GF-D8 (cell line): ENCODE measurements at regions not wholly inside any gene's neighbourhood (a gene's known extent, or its start where the extent isn't known, plus 50 kb on each side); places are given as distances from the start of the nearest gene placed in this dataset.

ENCODE experiments used
- DNase-seq: peaks from one replicate; lab custom pipeline; 2025; lab: John Stamatoyannopoulos, UW

DNA sequence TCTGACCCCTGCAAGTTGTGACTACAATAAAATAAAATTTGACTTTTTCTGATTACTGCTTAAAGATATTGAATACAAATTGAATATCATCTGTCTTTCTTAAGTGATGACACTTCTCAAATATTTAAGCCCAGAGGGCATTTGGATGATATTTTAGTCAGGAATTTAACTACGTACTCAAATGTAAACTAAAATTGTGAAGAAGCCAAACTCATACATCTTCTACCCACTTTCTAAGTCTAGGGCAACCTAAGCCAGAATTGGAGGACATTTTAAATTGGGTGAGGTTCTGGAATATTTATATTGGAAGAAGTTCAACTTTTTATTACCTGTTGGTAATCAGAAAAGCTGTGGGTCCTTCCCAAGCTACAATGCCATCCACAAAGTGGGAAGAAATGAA lies 149.1 kb upstream of the WDR11 start:
- DNase-seq = no peak

DNA sequence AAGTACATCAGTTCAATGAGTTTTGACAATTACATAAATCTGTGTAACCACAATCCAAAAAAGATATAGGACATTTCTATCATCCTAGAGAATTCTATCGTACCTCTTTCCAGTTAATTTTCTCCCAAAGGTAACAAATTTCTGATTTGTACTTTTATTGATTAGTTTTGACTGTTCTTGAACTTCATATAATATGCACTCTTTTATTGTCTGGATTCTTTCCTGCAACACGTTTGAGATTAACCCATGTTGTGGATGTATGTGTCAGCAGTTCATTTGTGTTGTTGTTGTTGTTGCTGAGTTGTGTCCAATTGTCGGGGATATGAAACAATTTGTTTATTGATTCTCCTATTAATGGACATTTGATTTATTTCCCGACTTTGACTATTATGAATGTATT lies 145.9 kb upstream of the WDR11 start:
- no peak for DNase-seq

DNA sequence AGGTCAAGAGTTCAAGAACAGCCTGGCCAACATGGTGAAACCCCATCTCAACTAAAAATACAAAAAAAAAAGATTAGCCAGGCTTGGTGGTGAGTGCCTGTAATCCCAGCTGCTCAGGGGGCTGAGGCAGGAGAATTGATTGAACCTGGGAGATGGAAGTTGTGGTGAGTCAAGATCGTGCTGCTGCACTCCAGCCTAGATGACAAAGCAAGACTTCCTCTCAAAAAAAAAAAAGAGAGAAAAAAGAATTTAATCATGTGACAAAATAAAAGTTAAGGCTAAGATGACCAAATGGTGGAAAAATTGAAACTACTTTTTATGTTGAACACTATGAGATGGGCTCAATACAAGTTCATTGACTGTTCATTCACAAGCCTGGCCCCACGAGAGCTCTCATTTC lies 141.1 kb upstream of the WDR11 start:
- no peak for DNase-seq

DNA sequence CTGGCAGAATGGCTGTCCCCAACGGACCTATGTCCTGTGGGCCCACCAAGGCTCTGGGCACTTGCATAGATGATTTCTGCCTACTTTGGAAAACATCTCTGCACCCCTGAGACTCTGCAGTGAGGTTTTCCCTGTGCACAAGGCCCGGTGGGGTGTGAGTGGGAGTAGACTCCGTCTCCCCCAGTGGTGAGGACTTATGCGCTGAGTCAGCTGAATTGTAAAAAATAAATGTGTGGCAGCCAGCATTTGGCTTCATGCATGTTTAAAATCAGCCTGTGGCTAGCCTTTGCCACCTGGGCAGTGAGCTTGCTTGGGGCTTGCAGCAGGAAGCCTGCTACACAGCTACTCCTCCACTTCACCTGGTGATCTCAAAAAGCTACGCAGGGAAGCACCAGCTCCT lies 139.3 kb upstream of the WDR11 start:
- DNase-seq = no peak

DNA sequence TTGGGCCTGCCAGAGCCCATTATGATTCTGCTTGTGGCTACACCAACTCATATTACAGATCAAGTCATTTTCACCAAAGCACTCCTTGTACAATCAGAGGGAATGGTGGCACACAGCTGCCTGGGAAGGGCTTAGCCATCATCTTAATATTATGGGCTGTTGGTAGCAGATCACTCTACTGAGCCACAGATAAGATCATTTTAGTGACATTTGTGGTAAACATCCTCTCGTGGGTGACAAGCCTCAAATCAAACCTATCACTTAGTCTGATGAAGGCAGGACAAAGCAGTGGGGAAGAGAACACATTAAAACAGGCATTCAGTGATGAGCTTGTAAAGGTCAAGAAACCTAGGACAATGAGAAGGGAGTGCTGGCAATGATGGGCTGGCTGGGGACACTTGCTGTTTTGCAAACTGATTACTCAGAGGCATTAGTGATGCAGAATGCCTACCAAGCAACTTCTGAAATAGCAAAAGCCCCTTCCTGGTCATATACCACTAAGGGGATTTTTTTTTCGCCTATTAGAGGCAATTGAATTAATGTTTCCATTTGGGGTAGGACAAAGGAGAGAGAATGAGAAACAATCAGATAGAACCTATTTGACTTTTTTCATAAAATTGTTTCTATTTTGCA lies 137.5 kb upstream of the WDR11 start:
- no peak for DNase-seq

DNA sequence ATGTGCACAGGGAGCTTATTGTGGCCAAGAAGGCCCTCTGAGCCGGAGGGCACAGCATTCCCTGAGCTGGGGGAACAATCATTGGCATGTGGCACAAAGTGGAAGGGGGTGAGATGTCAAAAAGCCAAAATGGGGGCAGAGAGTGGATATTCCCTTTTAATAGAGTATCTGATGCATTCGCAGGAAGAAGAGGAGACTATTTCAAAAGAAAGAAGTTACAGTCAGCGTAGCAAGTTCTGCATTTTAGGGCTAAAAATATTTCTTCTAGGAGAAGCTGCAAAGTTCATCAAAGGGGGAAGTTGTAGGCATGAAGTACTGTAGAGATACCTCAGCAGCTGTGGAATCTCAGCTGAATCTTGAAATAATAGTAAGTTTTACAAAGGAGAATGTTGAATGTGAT lies 136.0 kb upstream of the WDR11 start:
- DNase-seq = no peak

DNA sequence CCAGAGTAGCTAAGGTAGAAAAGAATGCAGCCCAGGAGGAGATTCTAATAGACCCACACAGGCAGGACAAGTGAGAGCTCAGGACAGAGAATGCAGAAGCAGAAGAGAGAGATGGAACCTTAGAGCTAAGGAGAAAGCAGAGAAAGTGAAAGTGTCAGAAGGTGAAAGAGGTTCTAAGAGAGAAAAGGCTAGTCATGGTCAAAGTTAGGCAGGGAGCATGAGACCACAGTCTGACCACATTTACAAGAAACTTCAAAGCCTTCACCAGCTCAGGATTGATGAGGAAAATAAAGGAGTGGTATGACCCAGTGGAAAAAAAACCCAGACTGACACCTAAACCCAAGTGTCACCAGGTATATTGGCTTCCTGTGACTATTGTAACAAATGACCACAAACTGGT lies 131.8 kb upstream of the WDR11 start:
- DNase-seq = no peak

DNA sequence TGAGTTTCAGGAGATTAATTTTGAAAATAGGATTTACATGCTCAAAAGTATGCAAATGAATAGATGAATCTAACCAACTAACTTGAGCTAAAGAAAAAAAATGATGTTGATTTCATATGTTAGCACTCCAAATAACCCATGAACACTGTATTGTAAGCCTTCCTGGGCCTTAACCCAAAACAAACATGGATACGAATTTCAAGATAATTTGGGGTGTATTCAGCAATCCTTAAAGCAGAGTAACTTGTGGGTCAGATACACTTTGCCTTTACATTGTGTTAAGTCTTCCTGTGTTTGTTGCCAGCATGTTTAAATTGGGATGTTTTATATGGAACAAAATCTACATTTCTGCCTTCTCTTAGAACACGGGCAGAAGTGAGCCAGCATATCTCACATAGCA lies 124.2 kb upstream of the WDR11 start:
- no peak for DNase-seq

DNA sequence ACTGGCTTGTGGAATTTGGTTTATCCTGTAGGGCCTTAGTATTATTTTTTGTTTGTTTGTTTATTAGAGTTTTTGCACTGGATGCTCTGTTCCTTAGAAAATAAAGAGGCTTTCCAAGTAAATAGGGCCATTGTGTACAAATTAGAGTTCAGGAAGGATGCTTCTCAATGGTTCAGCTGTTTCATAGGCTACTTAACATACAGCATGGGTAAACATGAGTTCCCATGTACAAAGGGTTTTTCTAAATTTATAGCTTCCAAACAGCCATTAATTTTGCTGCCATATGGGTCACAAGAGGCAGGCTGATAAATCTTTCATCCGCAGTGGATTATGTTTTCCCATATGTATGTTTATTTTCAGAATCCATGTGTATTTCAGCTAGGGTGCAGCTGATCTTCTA lies 121.6 kb upstream of the WDR11 start:
- DNase-seq = no peak

DNA sequence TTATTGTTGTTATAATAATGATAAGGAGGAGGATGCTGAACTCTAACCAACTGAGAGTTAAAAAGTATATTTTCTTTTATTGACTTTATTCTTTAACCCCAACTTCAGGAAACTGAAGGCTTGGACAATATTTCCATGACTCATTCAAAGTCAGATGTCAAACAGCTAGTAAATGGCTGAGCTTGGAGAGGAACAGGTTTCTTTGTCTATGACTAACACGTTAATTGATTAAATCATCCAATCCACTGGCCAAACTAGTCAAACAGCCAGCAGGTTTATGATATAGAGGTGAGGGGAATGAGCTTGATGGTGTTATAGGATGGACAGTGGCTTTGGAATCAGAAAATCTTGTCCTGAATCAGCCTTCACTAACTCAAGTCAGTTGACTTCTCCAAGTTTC lies 119.1 kb upstream of the WDR11 start:
- DNase-seq = no peak

DNA sequence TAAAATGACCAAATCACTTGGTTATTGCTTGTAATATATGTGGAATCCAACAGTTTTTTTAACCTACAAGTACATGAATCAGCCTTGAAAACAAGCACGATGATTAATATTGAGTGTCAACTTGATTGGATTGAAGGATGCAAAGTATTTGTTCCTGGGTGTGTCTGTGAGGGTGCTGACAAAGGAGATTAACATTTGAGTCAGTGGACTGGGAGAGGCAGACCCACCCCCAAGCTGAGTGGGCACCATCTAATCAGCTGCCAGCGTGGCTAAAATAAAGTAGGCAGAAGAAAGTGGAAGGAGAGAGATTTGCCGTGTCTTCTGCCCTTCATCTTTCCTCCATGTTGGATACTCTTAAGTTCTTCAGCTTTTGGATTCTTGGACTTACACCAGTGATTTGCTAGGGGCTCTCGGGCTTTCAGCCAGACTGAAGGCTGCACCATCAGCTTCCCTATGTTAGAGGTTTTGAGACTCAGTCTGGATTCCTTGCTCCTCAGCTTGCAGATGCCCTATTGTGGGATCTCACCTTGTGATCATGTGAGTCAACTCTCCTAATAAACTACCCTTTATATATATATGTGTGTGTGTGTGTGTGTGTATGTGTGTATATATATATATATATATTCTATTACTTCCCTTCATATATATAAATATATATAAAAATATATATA lies 118.4 kb upstream of the WDR11 start:
- DNase-seq = no peak

DNA sequence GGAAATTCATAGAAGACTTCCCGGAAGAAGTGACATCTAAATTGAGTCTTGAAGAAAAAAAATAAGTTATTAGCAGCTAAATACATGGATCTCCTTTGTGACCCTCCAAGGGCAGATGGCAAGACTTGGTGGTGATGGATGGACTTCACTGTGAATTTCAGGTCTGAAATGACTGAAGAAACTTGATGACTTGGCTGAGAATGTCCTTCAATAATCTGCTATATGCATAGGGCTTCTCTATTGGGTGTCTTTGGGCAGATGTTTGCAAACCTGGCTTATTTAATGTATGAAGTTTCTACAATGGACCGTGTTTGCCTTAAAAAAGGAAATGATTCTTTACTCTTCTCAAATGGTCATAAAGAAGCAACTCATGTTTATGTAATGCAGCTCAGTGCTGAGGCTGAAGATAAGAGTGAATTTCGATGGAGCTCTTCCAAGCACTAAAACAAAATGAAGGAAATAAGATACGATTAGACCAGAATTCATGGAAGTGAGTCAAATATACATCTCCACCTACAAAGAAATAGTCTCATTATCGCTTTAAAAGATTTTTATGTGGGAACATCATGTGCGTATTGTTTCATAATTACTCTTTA lies 116.6 kb upstream of the WDR11 start:
- DNase-seq = no peak

DNA sequence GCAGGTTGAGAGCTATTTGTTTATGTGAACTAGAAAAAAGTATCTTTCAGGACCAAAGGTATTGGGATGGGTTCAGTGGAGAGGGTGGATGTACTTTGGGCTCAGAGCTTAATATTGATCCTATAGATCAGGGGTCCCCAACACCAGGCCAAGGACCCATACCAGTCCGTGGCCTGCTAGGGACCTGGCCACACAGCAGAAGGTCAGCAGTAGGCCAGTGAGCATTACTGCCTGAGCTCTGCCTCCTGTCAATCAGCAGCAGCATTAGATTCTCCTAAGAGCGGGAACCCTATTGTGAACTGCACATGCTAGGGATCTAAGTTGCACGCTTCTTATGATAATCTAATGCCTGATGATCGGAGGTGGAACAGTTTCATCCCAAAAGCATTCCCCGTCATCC lies 115.8 kb upstream of the WDR11 start:
- DNase-seq = no peak

DNA sequence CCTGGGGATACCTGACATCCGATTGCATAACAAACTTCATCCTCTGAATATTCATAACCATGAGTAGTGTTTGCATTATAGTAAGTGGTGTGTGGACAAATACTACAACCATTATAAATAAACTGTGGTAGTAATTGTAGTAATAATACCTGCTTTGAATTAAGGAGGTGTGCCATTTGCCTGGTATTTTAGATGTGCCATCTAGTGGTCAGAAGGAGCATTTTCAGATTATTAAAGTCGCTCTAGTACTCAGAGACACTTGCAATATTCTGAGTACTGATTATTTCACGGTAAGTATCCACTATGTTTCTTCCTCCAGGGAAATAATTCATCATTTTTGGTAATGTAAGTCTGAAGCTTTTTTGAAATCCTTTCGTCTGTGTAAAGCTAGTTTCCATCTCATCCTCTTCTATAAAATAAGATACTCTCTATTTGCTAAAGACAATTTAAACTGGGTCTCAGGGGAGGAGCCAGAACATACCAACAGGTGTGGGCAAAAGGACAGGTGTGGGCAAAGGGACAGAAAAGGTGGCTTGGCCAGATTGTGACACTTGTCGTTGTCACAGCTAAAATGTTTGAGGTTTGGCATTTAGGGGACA lies 115.3 kb upstream of the WDR11 start:
- no peak for DNase-seq

DNA sequence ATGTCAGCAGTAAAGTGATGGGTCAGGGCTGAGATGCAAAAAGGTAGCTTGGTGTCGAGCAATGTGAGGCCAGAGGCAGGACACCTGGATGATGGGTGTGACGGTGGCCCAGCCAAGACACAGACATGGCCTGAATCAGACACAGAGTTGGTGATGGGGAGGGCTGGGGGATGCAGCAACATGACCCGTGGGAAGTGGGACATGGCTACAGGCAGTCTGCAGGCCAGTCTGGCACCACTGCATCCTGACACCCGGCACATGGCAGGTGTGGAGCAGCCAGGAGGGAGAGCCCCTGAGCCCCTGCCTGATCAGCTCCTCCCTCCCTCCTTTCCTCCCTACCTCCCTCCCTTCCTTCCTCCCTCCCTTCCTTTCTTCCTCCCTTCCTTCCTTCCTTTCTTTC lies 114.8 kb upstream of the WDR11 start:
- DNase-seq = no peak

DNA sequence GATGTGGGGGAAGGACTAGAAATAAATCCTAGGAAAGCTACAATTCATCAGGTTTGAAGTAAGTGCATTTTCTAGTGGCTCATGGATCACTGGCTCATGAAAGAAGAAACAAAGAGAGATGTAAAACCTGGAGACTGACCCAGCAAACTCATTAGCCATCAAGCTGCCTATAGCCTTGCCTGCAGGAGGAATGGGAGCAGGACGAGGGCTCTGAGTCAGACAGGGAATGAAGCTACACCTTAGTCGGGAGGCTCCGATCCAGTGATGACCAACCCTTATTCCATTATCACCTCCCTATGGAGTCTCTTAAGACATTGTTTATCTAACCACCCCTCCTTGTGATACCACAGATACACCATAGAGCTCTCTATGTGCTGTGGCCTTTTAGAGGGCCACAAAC lies 112.5 kb upstream of the WDR11 start:
- DNase-seq = no peak

DNA sequence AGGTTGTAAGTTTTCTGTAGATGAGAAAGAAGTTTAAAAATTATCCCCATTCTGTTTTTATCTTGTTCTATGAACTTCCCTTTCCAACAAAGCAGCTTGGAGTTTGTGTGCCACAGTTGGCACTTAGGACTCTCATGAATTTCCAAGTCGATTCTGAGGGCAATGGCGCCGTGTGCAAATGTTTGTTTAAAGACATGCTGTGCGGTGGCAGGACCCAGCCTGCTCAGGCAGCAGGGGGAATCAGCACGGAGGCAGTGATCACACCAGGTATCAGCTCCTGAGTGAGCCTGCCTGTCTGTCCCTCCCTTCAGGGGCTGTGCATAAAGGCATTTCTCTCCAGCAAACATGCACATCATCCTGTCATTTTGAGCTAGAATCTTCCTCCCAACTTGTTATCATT lies 109.8 kb upstream of the WDR11 start:
- no peak for DNase-seq

DNA sequence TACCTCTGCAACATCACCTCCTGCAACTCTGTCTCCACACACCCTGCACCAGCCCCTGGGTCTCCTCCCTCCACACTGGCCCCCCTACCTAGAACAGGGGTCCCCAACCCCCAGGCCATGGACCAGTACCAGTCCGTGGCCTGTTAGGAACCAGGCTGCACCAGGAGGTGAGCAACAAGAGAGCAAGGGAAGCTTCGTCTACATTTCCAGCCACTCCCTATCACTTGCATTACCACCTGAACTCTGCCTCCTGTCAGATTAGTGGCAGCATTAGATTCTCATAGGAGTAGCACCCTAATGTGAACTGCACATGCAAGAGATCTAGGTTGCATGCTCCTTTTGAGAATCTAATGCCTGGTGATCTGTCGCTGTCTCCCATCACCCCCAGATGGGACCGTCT lies 108.8 kb upstream of the WDR11 start:
- no peak for DNase-seq

DNA sequence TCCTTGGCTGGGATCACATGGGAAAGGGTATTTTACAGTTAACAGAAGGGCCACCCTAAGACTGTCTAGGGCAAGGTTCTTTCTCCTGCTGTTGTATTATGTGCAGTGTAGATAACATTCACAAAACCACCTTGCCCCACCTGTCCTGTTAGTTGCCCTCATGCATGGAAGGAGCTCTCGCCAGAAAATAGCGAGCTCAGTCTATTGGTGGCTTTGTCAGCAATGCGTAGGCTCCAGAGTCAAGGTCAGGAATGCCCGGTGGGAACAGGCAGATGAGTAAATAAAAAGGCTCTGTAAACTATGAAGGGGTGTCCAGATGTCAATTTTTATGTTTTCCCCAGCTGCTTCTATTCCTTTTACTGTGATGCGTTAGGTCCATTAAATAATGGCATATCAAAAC lies 107.1 kb upstream of the WDR11 start:
- no peak for DNase-seq

DNA sequence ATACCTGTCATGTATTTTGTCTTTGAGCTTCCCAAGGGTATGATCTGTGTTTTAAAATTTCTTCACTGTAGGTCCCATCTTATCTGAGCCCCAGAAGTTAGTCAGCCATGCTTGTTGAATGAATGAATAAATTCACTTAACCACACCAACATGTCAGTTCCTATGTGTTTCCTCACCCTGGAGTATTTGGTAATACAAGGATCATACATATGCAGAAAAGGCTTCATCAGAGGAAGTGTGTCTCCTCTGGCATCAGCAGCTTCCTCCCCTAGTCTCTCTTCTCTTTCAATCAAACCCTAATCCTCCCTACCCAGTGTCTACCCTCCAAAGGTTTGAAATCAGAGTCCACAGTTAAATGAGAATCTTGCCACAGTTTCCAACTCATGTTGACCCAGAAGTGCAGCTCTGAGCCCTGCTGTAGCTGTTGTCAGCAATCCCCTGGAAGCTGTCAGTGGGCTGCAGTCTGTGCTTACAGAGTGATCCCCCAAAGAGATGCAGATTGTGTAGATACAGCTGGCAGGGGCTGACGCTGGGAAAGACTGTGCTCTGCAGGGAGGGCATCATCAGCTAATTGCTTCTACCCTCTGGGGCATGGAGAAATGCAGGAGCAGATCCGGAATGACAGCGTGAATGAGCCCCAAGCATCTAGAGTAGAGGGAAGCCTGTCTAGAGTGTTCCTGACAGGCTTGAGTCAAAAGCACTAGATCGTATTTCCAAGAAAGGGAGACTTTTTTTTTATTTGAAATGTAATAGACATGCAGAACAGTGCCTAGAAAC lies 105.0 kb upstream of the WDR11 start:
- DNase-seq = no peak

DNA sequence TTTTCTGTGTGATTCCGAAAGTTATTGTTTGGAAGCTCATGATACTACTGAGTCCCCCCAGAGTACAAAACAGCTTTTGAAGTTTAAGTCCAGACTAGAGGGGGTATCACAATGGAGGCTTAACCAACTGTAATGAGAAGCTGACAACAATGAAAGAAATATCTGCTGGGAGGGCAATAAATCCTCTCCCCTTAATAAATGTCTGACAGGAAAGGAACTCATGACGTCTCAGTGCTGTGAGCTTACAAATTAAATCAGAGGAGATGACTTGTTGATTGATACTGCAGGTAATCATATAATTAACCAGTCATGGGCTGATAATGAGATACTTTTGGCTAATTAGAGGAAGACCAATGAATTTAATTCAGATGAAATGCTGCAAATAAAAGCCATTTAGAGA lies 102.6 kb upstream of the WDR11 start:
- no peak for DNase-seq

DNA sequence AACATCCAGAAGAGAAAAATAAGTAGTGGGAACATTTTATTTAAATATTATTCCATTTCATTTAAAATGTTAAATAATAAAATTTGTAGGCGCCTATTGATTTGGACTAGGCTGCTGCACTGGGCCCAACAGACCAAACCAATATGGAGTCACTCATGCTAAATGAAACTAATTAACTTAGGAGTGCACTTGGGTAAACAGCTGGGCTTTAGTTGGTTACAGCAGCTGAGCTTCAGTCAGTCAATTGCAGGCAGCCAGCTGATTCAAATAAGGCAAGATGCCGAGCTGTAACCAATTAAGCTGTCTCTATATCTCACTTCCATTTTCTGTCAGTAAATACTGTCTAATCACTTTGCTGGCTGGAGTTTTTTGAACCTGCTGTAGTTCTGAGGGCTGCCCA lies 102.1 kb upstream of the WDR11 start:
- DNase-seq = no peak
